Stimulated activated effector memory CD8-positive, alpha-beta T cell treated with anti-CD3 and anti-CD28 coated beads, Interleukin-12 subunit alpha, Interleukin-12 subunit beta, amount 100 ng/mL, for 72 hours (primary cell): ENCODE measurements at regions not wholly inside any gene's neighbourhood (a gene's known extent, or its start where the extent isn't known, plus 50 kb on each side); places are given as distances from the start of the nearest gene placed in this dataset.

ENCODE experiments used
- ATAC-seq: fragments of 150-1000 bp; cut with Tn5 transposase; 2 replicates; pipeline ENCODE4 v1.10.0; 2021
- DNase-seq, 2 donors: peaks; one replicate each; pipeline ENCODE4 v3.0.0; 2021 to 2022; ENCODE audit warnings: low spot score in 2 of 2
- H3K27ac Mint-ChIP-seq: one replicate; pipeline ENCODE4 v1.8.0; 2022; ENCODE audit warnings: mild to moderate bottlenecking, mixed read lengths
- H3K36me3 Mint-ChIP-seq: one replicate; pipeline ENCODE4 v1.8.0; 2022; ENCODE audit warnings: mild to moderate bottlenecking, mixed read lengths
- H3K4me1 Mint-ChIP-seq: one replicate; pipeline ENCODE4 v1.8.0; 2022; ENCODE audit warnings: mixed read lengths
- H3K4me3 Mint-ChIP-seq: one replicate; pipeline ENCODE4 v1.8.0; 2022; ENCODE audit warnings: mild to moderate bottlenecking, mixed read lengths
- H3K9me3 Mint-ChIP-seq: one replicate; pipeline ENCODE4 v1.8.0; 2022; ENCODE audit warnings: mixed read lengths

- no peaks in the 10 kb centered on the region for H3K36me3 Mint-ChIP-seq
- ATAC-seq (no peak), DNase-seq (no peak)
- no peaks in the 10 kb centered on the region for H3K4me1 Mint-ChIP-seq
- H3K27ac Mint-ChIP-seq: no peak overlapping the region
- no peak overlapping the region for H3K4me3 Mint-ChIP-seq
- peaks cover 11% of the 10 kb centered on the region for H3K9me3 Mint-ChIP-seq
Measured at GRCh38 chr13:83753912-83754624, 128.2 kb downstream of the SLITRK1 start.

GRCh38 chr13:83752141-83752540 lies 130.1 kb downstream of the SLITRK1 start:
- no peaks in the 10 kb centered on the region for H3K36me3 Mint-ChIP-seq
- DNase-seq (no peak), ATAC-seq (no peak)
- H3K4me1 Mint-ChIP-seq: no peaks in the 10 kb centered on the region
- H3K4me3 Mint-ChIP-seq: no peak overlapping the region
- H3K9me3 Mint-ChIP-seq: peaks cover 13% of the 10 kb centered on the region
- no peak overlapping the region for H3K27ac Mint-ChIP-seq

- Mint-ChIP-seq H3K4me1 (no peaks in the 10 kb centered on the region), H3K9me3 (peaks cover 3% of the 10 kb centered on the region), H3K4me3 (no peak overlapping the region), H3K36me3 (no peaks in the 10 kb centered on the region), H3K27ac (no peak overlapping the region)
- no peak for ATAC-seq
- no peak for DNase-seq
Measured at GRCh38 chr13:83740622-83741021, 141.7 kb downstream of the SLITRK1 start.

GRCh38 chr13:83738407-83738806 lies 143.9 kb downstream of the SLITRK1 start:
- Mint-ChIP-seq H3K36me3 (no peaks in the 10 kb centered on the region), H3K9me3 (peaks cover 3% of the 10 kb centered on the region), H3K4me1 (no peaks in the 10 kb centered on the region), H3K4me3 (no peak overlapping the region), H3K27ac (no peak overlapping the region)
- DNase-seq (no peak), ATAC-seq (no peak)

GRCh38 chr13:83733293-83733692 lies 149.0 kb downstream of the SLITRK1 start:
- Mint-ChIP-seq H3K9me3 (no peaks in the 10 kb centered on the region), H3K4me1 (no peaks in the 10 kb centered on the region), H3K4me3 (no peak overlapping the region), H3K36me3 (no peaks in the 10 kb centered on the region), H3K27ac (no peak overlapping the region)
- ATAC-seq: no peak
- no peak for DNase-seq

GRCh38 chr13:83732755-83733154 lies 149.5 kb downstream of the SLITRK1 start:
- Mint-ChIP-seq H3K36me3 (no peaks in the 10 kb centered on the region), H3K4me3 (no peak overlapping the region), H3K9me3 (no peaks in the 10 kb centered on the region), H3K4me1 (no peaks in the 10 kb centered on the region), H3K27ac (no peak overlapping the region)
- DNase-seq (no peak), ATAC-seq (no peak)

GRCh38 chr13:83731113-83731512 lies 151.2 kb downstream of the SLITRK1 start:
- H3K9me3 Mint-ChIP-seq: no peaks in the 10 kb centered on the region
- H3K36me3 Mint-ChIP-seq: no peaks in the 10 kb centered on the region
- H3K4me3 Mint-ChIP-seq: no peak overlapping the region
- no peak for ATAC-seq
- DNase-seq: no peak
- no peak overlapping the region for H3K27ac Mint-ChIP-seq
- no peaks in the 10 kb centered on the region for H3K4me1 Mint-ChIP-seq

GRCh38 chr13:83730674-83731073 lies 151.6 kb downstream of the SLITRK1 start:
- Mint-ChIP-seq H3K4me3 (no peak overlapping the region), H3K27ac (no peak overlapping the region), H3K36me3 (no peaks in the 10 kb centered on the region)

GRCh38 chr13:83722443-83722842 lies 159.8 kb downstream of the SLITRK1 start:
- DNase-seq (no peak), ATAC-seq (no peak)
- H3K9me3 Mint-ChIP-seq: no peaks in the 10 kb centered on the region
- no peaks in the 10 kb centered on the region for H3K4me1 Mint-ChIP-seq
- no peak overlapping the region for H3K4me3 Mint-ChIP-seq
- no peaks in the 10 kb centered on the region for H3K36me3 Mint-ChIP-seq
- no peak overlapping the region for H3K27ac Mint-ChIP-seq

More at GRCh38 chr13:83730674-83731073, 151.6 kb downstream of the SLITRK1 start:
- H3K9me3 Mint-ChIP-seq: no peaks in the 10 kb centered on the region
- DNase-seq (no peak), ATAC-seq (no peak)
- H3K4me1 Mint-ChIP-seq: no peaks in the 10 kb centered on the region

- Mint-ChIP-seq H3K36me3 (no peaks in the 10 kb centered on the region), H3K9me3 (no peaks in the 10 kb centered on the region), H3K4me3 (no peak overlapping the region), H3K4me1 (no peaks in the 10 kb centered on the region), H3K27ac (no peak overlapping the region)
- ATAC-seq: no peak
- DNase-seq: no peak
Measured at GRCh38 chr13:83716121-83716520, 166.2 kb downstream of the SLITRK1 start.

- no peak overlapping the region for H3K4me3 Mint-ChIP-seq
- no peaks in the 10 kb centered on the region for H3K9me3 Mint-ChIP-seq
- DNase-seq (no peak), ATAC-seq (no peak)
- H3K4me1 Mint-ChIP-seq: no peaks in the 10 kb centered on the region
- H3K27ac Mint-ChIP-seq: no peak overlapping the region
- no peaks in the 10 kb centered on the region for H3K36me3 Mint-ChIP-seq
Measured at GRCh38 chr13:83714236-83714635, 168.0 kb downstream of the SLITRK1 start.

GRCh38 chr13:83710133-83710515 lies 172.2 kb downstream of the SLITRK1 start:
- DNase-seq (no peak), ATAC-seq (no peak)
- Mint-ChIP-seq H3K4me3 (no peak overlapping the region), H3K27ac (no peak overlapping the region), H3K36me3 (no peaks in the 10 kb centered on the region), H3K9me3 (peaks cover 2% of the 10 kb centered on the region), H3K4me1 (no peaks in the 10 kb centered on the region)

- Mint-ChIP-seq H3K27ac (no peak overlapping the region), H3K9me3 (peaks cover 2% of the 10 kb centered on the region), H3K36me3 (no peaks in the 10 kb centered on the region), H3K4me3 (no peak overlapping the region), H3K4me1 (no peaks in the 10 kb centered on the region)
- DNase-seq: no peak
- ATAC-seq: no peak
Measured at GRCh38 chr13:83709426-83710132, 172.7 kb downstream of the SLITRK1 start.

GRCh38 chr13:83702021-83702420 lies 180.3 kb downstream of the SLITRK1 start:
- ATAC-seq: no peak
- no peaks in the 10 kb centered on the region for H3K36me3 Mint-ChIP-seq
- DNase-seq: no peak
- H3K9me3 Mint-ChIP-seq: no peaks in the 10 kb centered on the region
- no peak overlapping the region for H3K4me3 Mint-ChIP-seq
- H3K4me1 Mint-ChIP-seq: no peaks in the 10 kb centered on the region
- H3K27ac Mint-ChIP-seq: no peak overlapping the region

- ATAC-seq (no peak), DNase-seq (no peak)
- H3K4me1 Mint-ChIP-seq: no peaks in the 10 kb centered on the region
- peaks cover 6% of the 10 kb centered on the region for H3K9me3 Mint-ChIP-seq
- no peaks in the 10 kb centered on the region for H3K36me3 Mint-ChIP-seq
- no peak overlapping the region for H3K4me3 Mint-ChIP-seq
- no peak overlapping the region for H3K27ac Mint-ChIP-seq
Measured at GRCh38 chr13:83692800-83693199, 189.5 kb downstream of the SLITRK1 start.

GRCh38 chr13:83691966-83692365 lies 190.3 kb downstream of the SLITRK1 start:
- Mint-ChIP-seq H3K36me3 (no peaks in the 10 kb centered on the region), H3K4me1 (no peaks in the 10 kb centered on the region), H3K4me3 (no peak overlapping the region), H3K27ac (no peak overlapping the region), H3K9me3 (peaks cover 6% of the 10 kb centered on the region)
- no peak for ATAC-seq
- DNase-seq: no peak
